AML-193 (cell line): ENCODE measurements at regions not wholly inside any gene's neighbourhood (a gene's known extent, or its start where the extent isn't known, plus 50 kb on each side); places are given as distances from the start of the nearest gene placed in this dataset.

Experiments used
- DNase-seq, 2 experiments: peaks; one replicate each; lab custom pipeline; 2025; lab: John Stamatoyannopoulos, UW

DNA sequence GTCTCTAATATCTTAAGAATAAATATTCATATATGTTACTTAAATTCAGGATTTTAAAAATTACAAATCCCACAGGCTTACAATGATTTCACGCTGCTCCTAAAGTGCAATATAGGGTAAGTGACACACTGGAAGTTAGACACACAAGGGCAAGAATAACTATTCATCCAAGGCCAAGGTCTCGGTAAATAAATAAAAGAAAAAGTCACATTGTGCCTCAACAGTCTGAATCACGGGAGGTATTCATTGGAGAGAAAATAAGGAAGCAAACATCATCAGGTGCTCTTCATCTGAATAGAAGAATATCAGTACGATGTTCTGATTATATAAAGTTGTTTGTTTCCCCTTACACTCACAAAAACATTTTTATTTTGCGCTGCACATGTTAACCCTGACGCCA is 820.2 kb downstream of the TRIB2 start:
- no peak for DNase-seq

DNA sequence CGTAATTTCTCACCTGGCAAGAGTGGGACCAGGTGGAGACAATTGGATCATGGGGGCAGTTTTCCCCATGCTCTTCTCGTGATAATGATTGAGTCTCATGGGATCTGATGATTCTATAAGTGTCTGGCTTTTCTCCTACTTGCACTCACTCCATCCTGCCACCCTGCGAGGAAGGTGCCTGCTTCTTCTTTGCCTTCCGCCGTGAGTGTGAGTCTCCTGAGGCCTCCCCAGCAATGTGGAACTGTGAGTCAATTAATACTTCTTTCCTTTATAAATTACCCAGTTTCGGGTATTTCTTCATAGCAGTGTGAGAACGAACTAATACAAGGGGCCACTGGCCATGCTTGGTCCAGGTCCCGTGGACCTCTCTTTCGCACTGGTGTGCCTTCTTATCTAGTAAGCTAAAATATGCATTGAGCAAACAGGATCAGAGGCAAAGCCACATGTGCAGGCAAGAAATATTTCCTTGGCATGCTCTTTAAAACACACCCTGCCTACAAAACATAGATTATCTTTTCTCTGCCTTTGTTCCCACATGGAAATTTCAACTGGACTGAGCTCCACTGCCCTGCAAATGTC is 821.1 kb downstream of the TRIB2 start:
- DNase-seq, result no peak

DNA sequence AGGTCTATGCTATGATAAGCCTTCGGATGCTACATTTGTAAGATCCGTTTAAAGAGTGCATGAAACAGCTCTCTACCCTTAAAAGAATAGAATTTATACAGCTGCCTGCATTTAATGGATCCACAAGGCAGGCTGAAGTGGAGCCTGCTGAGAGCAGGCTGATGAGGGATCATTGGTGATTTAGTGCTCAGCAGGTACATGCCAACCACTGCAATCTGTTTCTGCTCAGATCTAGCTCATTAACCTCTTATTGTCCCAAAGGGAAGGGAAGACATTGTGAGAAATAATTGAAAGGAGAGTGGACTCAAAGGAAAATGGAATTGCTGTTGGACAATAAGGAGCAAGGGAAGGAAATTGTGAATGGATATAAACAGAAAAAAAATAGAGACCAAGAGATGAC is 822.6 kb downstream of the TRIB2 start:
- DNase-seq, result no peak

DNA sequence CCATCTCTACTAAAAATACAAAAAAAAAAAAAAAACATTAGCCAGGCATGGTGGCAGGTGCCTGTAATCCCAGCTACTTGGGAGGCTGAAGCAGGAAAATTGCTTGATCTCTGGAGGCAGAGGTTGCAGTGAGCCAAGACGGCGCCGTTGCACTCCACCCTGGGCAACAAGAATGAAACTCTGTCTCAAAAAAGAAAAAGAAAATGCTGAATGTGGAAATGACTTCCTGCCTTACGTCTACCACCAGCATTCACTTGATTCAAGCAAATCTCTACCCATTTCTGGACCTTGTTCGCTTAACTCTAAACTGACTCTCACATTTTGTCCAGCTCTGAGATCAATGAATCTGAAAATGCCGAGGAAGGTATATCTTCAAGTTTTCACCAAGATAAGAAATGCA is 825.3 kb downstream of the TRIB2 start:
- no peak for DNase-seq

DNA sequence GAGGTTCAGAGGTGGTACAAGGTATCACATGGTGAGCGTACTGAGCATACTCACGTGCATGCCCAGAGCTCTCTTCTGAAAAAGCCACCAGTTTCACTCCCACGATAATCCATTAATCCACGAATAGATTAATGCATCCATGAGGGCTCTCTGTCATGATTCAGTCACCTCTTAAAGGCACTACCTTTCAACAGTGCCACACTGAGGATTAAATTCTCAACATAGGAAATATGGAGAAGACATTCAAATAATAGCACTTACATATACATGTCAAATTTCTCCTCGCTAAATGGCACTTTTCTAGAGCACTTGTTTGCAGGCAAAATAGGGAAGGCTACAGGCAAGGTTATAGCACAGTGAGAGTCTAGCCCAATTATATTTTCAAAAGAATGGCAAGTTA is 825.9 kb downstream of the TRIB2 start:
- no peak for DNase-seq

DNA sequence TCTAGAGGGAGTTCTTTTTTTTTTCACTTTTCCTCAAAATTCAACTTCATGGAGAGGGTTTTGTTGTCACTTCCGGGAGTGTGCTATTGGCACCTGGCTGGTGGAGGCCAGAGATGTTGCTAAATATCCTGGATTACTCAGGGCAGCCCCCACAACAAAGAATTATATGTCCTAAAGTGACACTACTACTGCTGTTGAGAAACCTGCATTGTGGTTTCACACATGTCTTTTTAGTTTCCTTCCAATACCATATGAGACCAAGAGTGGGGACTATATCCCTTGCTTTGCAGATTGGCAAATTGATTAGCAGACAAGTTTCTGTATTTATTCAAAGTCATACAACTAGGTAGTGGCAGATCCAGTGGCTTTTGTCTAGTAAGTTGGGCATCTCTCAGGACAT is 826.8 kb downstream of the TRIB2 start:
- no peak for DNase-seq

DNA sequence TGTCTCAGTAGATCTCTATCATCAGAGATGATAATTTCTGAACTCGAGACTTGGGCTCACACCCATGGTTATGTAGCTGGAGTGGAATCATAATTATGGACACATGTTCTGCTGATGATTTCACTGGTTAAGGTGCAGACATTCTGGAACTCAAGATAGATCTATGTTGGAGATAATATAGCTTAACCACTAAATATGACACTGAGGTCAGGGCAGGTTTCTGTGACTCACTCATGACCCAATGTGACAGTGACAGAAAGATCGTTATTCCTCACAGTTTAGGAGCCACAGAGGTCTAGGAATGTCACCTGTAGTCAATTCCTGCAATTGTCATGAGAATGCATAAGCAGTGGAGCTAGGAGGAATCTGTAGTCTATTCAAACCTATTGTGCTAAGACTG is 828.6 kb downstream of the TRIB2 start:
- DNase-seq, result no peak

DNA sequence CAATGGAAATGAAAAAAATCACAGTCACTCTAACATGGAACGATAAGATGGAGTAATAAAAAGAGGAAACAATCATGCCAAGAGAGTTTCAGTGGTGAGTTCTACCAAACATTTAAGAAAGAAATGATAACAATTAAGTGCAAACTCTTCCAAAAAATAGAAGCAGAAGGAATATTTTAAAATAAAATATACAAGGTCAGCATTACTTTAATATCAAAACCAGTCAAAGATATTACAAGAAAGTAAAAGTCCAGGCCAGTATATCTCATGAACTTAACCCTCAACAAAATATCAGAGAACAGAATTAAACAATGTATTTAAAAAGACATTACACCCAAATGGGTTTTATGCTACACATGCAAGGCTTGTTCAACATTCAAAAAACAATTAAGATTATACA is 829.4 kb downstream of the TRIB2 start:
- DNase-seq, result no peak

DNA sequence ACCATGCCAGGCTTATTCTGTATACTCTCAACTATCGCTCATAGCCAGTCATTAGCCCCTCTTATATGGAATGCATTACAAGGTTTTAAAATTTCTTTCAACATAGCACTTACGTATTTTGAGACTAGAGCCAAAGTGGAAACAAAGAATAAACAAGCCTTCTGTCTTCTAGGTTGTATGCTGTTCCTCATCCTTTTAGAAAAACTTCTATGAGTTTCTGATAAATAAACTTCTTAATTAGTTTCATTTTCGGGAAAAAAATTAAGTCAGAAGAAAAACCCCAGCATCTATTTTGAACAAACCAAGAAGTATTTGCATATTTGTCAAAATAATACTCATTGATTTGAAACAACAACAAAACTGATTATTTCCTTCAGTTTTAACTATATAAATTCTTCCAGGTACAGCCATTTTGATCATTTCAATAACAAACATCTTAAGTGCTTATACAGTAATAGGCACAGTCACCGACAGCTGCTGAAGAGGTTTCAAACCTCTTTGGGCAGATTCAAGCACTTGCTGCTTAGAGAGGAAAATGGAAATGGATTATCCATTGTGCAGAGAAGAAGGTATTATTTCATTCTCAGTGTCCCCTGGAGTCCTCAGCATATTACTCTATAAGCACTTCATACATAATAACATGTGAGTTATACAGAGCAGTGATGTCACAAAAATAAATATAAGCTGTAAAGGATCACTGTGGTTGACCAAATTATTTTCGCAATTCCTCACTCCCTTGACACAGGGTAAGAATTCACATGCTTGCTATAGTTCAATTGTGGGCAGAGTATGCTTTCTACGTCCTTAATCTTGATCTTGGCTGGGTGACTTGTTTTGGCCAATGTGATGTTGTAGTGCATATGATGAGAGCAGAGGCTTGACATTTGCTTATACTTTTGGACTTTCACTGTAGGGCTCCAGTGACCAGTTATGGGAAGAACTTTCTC is 833.8 kb downstream of the TRIB2 start:
- DNase-seq, result no peak

DNA sequence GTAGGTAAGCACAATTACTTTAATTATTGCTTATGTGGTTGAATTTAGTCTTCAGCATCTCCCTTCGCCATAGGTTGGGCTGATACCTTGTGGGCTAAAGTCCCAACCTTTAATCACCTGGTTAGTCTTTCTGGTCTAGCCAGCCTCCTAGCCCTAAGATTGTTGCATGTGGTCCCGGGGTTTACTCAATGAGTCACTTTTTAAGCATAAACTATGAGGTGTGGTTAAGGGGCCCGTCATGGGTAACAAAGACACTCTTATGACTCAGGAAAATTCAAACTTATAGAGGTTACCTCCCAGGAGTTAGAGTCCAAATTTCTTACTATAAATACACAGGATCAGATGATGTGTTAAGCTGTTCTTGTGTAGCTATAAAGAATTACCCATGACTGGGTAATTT is 841.6 kb downstream of the TRIB2 start:
- no peak for DNase-seq

DNA sequence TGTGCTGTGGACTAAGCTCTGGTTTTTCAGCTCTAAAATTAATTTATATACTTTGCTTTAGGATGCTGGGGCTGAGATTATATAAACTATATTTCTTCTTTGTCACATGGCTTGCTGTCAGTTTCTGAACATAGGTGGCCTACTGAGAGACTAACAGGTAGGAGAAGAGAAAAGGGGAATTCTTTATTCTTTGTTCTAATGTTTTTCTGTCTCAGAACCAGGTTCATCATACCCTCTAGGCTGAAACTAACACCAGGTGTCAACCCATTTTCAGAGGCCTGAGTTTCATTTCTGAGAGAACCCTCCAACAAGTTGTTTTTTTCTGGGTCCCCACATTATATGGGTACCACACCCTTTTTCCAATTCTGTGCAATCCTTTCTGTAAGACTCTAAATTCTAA is 843.6 kb downstream of the TRIB2 start:
- no peak for DNase-seq

DNA sequence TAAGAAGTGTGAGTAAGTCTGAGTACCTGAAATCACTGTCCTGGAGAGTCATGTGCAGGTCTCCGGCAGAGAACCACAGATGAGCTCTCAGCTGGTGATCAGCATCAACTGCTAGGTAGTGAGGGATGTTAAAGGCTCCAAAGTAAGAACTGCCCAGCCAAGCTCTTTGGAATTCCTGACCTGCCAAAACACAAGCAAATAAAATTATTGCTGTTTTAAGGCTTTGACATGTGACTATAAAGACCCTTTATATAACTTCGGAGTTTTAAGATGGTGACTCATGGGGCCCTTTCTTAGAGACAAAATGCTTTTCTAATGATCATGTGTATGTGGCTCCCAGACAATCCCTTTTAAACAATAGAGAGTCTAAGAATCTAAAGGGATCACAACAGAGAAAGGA is 855.7 kb downstream of the TRIB2 start:
- no peak for DNase-seq

DNA sequence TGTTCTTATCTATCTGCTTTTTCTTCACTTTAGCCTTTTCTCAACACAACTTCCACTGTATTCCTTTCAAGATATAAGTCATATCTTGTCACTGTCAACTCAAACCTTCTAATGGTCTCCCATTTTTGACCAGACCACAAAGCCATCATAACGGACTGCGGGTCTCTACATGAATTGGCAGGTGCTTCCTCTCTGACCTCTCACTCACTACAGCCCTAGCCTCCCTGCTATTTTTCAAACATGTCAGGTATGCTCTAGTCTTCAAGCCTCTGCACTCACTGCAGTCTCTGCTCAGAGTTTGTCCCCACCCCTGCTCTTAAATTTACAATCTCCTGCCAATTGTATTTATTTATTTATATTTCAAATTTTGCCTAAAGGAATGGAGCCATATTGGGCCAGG is 858.1 kb downstream of the TRIB2 start:
- DNase-seq, result no peak

DNA sequence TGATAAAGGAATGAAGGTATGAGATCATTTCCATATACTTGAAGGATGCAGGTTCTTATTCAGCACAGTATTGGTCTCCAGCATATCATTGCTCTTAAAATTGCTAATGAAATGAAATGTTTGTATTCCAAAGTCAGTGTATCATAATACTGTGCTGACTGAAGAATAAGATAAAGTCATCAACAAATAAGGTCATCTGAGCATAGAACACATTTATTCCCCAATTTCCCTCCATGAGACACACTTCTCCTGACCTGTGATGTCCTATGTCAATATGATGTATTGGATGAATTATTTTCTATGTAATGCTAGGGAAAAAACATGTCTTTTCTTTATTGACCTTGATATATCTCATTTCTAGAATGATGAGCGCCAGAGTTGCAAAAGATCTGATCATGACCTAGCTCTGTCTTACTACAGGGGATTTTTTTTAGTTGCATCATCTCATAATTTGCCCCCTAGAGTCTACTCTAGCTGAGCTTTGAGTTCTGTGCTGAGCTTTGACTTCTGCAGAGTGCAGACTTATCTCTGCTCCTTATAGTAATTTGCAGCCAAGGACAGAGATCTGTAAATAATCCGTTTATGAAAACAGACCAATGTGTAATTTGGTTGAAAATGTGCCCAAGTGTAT is 859.8 kb downstream of the TRIB2 start:
- no peak for DNase-seq

DNA sequence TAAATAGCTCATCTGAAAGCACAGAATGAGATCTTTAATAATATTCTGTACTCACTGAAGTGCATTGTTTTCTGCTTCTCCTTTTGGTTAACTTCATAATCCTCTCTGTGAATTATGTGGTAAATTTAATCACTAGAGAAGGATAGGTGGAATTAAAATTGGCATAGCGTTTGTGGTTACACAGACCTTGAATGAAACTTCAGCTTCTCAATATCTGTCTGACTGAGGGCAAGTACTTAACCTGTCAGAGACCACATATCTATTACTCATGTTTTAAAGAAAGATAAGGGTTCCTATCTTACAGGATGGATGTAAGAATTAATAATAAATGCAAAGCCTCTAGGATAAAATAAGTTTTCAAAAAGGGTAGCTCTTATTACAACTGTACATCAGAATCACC is 861.8 kb downstream of the TRIB2 start:
- no peak for DNase-seq

DNA sequence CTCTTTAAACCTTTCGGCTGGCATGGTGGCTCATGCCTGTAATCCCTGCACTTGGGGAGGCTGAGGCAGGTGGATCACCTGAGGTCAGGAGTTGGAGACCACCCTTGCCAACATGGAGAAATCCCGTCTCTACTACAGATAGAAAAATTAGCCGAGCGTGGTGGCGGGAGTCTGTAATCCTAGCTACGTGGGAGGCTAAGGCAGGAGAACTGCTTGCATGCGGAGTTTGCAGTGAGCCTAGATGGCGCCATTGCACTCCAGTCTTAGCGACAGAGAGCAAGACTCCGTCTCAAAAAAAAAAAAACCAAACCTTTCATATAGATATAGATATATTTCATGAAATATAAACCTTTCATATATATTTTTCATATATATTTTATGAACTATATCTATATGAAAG is 864.7 kb downstream of the TRIB2 start:
- DNase-seq, result no peak

DNA sequence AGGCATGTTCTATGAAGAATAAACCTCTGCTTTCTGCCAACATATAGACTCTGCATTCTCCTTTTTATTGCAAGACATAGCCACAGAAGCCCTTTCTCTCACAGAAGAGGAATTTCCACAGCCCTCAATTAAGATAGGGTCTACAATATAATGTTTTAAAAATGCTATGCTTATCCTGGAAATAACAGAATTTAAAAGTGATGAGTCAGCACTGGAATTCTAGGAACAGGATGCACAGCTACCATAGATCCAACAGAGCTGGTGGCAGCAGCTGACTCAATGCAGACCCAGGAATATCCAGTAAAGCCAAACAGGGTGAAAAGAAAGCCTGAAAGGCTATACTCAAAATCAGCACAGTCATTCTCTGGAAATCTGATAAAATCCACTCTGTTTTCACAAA is 866.9 kb downstream of the TRIB2 start:
- DNase-seq, result no peak

DNA sequence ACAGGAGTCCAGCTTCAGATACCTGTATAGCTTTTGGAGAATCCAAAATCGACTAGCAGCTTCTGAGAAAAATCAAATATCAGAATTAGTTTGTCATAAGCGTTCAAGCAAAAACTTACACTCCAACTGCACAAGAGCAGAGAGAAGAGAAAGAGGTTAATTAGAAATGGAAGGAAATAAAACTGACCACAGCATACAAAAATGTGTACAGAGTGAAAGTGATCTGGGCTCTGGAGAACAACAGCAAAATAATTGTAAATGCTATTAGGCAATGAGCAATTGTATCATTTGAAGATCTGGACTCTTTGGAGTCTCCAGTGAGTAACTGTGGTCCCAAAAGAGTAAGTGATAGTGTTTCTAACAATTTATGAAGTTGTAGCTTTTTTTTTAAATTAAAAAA is 867.3 kb downstream of the TRIB2 start:
- no peak for DNase-seq

DNA sequence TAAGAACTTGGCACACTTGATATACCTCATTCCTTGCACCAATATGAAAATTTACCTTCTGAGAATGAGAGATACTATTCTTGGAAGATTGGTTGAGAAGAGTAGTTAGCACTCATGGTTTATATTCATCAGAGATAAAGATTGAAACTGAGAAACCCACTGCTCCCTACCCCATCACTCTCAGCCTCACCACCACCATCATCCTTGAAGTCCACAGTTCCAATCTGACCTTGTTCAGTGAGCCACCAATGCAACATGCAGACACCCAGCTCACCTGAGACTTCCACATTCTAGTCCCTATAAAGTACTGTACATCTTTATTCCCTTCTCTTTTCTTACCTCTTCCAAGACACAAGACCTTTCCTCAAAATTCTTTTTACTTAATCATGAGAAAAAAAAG is 869.0 kb downstream of the TRIB2 start:
- no peak for DNase-seq

DNA sequence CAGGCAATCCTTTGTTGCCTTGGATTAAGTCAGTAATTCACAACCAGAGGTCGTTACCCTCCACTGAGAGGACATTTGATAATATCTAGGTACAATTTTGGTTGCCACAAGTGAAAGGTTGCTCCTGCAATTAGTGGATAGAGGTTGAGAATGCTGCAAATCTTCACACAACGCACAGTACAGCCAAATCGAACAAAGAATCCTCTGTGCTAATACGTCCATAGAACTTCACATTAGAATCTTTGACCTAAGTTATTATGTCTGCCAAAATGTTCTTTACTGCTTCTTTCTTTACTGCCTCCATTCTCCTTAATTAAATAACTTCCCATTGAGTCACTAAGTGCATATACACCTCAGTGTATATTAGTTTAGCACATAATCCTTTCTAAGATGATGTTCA is 879.5 kb downstream of the TRIB2 start:
- no peak for DNase-seq

DNA sequence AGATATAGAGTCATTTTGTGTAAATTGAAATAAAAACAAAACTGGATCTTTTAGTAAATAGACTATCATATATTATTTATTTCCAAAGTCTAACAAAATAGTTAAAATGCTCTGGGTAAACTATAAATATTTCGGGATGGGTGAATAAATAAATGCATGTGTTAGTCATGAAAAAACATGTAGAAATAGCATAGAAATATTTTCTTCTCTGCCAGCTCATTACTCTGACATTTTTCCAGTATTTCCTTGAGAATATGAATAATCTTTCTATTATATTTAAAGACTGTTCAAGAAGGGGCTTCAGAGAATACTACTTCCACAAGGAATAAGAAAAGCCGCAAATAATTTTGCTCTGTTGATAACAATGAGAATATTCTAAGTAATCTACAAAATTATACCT is 880.4 kb downstream of the TRIB2 start:
- no peak for DNase-seq

DNA sequence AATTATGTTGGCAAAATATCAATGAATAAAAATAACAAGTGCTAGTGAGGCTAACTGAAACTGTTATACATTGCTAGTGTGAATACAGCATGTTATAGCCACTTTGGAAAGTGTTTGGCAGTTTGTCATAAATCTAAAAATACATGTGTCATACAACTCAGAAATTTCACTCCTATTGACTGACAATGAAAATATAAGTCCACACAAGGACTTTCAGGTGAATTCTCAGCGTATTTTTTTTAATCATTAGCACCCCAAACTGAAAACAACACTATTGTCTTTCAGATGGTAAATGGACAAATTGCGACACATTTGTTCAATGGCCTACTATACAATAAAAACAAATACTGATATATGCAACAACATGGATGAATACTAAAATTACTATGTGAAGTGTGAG is 884.8 kb downstream of the TRIB2 start:
- no peak for DNase-seq

DNA sequence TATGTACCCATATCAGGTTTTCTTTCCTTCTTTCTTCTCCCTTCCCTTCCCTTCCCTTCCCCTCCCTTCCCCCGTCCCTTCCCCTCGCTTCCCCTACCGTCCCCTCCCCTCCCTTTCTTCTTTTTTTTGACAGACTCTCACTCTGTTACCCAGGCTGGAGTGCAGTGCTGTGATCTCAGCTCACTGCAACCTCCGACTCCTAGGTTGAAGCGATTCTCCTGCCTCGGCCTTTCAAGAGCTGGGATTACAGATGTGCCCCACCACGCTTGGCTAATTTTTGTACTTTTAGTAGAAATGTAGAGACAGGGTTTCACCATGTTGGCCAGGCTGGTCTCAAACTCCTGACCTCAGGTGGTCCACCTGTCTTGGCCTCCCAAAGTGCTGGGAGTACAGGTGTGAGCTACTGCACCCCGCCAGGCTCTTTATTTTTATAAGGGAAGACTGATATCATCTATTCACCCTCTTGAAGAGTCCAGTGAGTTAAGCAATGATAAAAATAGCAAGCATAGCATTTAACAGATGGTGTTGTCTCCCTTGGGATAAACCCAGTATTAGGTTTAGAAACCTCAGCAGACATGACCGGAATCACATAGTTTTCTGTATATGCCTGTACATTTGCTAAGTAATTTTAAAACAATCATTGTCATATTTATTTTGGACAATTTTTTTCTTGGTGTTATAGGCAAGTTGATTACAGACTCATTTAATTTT is 888.4 kb downstream of the TRIB2 start:
- no peak for DNase-seq
